MM.1S (cell line): ENCODE measurements at regions not wholly inside any gene's neighbourhood (a gene's known extent, or its start where the extent isn't known, plus 50 kb on each side); places are given as distances from the start of the nearest gene placed in this dataset.

Experiments used
- DNase-seq: peaks from one replicate; pipeline ENCODE4 v3.0.0-alpha.2; 2015
- H2AFZ ChIP-seq: fragments of 300-600 bp; sonication (generic); 2 replicates; pipeline ENCODE4 v1.6.0; 2016; ENCODE audit warnings: antibody characterized with exemption, low read length
- H3F3A ChIP-seq: fragments of 300-600 bp; sonication (generic); 2 replicates; pipeline ENCODE4 v1.6.1; 2016; ENCODE audit warnings: mild to moderate bottlenecking, antibody characterized with exemption, low read length, moderate library complexity, mixed read lengths; ENCODE audit not compliant: insufficient read depth
- H3K27ac ChIP-seq: fragments of 300-600 bp; sonication (generic); 2 replicates; pipeline ENCODE4 v1.5.1; 2016; ENCODE audit warnings: mild to moderate bottlenecking, low read length
- H3K27me3 ChIP-seq: fragments of 300-600 bp; sonication (generic); replicated peaks from 2 replicates; pipeline ENCODE4 v1.6.0; 2016; ENCODE audit warnings: low read length; ENCODE audit not compliant: insufficient read depth
- H3K36me3 ChIP-seq: fragments of 300-600 bp; sonication (generic); replicated peaks from 2 replicates; pipeline ENCODE4 v1.6.1; 2016; ENCODE audit warnings: mild to moderate bottlenecking, low read length, mixed read lengths; ENCODE audit not compliant: insufficient read depth
- H3K4me1 ChIP-seq: fragments of 300-600 bp; sonication (generic); 2 replicates; pipeline ENCODE4 v1.6.1; 2016; ENCODE audit warnings: low read length, mixed read lengths
- H3K4me2 ChIP-seq: fragments of 300-600 bp; sonication (generic); 2 replicates; pipeline ENCODE4 v1.6.0; 2016; ENCODE audit warnings: low read depth, low read length
- H3K4me3 ChIP-seq: fragments of 300-600 bp; sonication (generic); 2 replicates; pipeline ENCODE4 v1.5.1; 2016; ENCODE audit warnings: low read length, mixed read lengths
- H3K79me2 ChIP-seq: fragments of 300-600 bp; sonication (generic); 2 replicates; pipeline ENCODE4 v1.6.1; 2016; ENCODE audit warnings: mixed run types, low read length, mixed read lengths
- H3K9ac ChIP-seq: fragments of 300-600 bp; sonication (generic); 2 replicates; pipeline ENCODE4 v1.6.1; 2016; ENCODE audit warnings: low read length, mixed read lengths
- H3K9me2 ChIP-seq: fragments of 300-600 bp; sonication (generic); replicated peaks from 2 replicates; pipeline ENCODE4 v1.6.1; 2016; ENCODE audit warnings: mild to moderate bottlenecking, low read length, mixed read lengths; ENCODE audit not compliant: insufficient read depth
- H3K9me3 ChIP-seq: fragments of 300-600 bp; sonication (generic); replicated peaks from 2 replicates; pipeline ENCODE4 v1.6.1; 2016; ENCODE audit warnings: mild to moderate bottlenecking, low read length, mixed read lengths; ENCODE audit not compliant: insufficient read depth
- H4K20me1 ChIP-seq: fragments of 300-600 bp; sonication (generic); 2 replicates; pipeline ENCODE4 v1.6.1; 2016; ENCODE audit warnings: mild to moderate bottlenecking, low read length, moderate library complexity, mixed read lengths; ENCODE audit not compliant: insufficient read depth
- EZH2 ChIP-seq: fragments of 300-600 bp; sonication (generic); optimal IDR thresholded peaks from 2 replicates; pipeline ENCODE3; 2017; ENCODE audit warnings: low read depth, mild to moderate bottlenecking, antibody characterized with exemption, low read length, mixed read lengths
- EZH2phosphoT487 ChIP-seq: fragments of 300-600 bp; sonication (generic); IDR thresholded peaks from 2 replicates; pipeline ENCODE4 v1.6.1; 2018; ENCODE audit warnings: antibody characterized with exemption, low read length
- TF ChIP-seq, protein P1 (sequence below): fragments of 300-600 bp; sonication (generic); IDR thresholded peaks from 2 replicates; pipeline ENCODE4 v1.5.1; 2016; ENCODE audit warnings: antibody characterized with exemption, low read length, mixed read lengths

DNA sequence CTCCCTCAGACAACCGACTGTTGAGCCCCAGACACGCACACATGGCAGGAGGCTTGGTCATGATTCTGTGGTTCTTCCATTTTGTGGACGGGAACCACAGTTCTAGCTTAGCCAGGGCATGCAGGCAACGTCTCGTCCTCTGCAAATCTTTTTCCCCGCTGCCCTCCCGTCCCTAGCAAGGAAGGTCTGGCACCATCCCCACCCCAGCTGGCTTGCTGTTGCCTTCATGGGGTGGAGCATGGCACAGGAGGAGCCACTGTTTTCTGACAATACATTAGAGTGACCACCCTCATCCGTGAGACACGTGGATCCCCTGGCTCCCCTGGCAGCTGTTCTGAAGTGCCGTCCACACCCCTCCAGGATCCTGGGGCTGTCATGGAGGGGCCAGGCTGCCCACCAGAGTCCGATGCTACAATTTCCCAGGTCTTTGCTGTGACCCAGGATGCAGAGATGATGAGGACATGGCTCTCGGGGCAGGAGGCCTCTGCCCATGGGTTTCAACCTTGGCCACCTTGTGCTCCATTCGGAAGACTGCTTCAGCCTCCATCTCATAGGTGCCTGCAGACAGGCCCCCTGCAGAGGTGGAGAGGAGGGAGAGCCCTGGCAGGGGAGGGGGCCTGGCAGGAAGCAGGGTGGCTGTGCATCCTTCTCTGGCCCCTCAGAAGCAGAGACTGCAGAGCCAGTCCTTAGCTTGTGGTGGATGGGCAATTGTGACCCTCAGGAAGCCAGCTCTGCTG, 233.6 kb downstream of the GLRX3 start:
- Histone ChIP-seq H3K79me2 (no peaks in the 10 kb centered on the region), H3K4me3 (no peak overlapping the region), H3K9ac (no peak overlapping the region), H3K4me2 (no peak overlapping the region), H4K20me1 (no peaks in the 10 kb centered on the region), H3K36me3 (no peaks in the 10 kb centered on the region), H3K9me3 (no peaks in the 10 kb centered on the region), H3K4me1 (0 out of 2 replicates have a peak, but pooled peaks cover 8% of the 10 kb centered on the region), H3F3A (no peaks in the 10 kb centered on the region), H3K9me2 (no peaks in the 10 kb centered on the region), H2AFZ (no peak overlapping the region), H3K27me3 (no peaks in the 10 kb centered on the region), H3K27ac (no peak overlapping the region)
- no peak for DNase-seq
- TF ChIP-seq, protein P1, sequence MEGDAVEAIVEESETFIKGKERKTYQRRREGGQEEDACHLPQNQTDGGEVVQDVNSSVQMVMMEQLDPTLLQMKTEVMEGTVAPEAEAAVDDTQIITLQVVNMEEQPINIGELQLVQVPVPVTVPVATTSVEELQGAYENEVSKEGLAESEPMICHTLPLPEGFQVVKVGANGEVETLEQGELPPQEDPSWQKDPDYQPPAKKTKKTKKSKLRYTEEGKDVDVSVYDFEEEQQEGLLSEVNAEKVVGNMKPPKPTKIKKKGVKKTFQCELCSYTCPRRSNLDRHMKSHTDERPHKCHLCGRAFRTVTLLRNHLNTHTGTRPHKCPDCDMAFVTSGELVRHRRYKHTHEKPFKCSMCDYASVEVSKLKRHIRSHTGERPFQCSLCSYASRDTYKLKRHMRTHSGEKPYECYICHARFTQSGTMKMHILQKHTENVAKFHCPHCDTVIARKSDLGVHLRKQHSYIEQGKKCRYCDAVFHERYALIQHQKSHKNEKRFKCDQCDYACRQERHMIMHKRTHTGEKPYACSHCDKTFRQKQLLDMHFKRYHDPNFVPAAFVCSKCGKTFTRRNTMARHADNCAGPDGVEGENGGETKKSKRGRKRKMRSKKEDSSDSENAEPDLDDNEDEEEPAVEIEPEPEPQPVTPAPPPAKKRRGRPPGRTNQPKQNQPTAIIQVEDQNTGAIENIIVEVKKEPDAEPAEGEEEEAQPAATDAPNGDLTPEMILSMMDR: no peak
- TF ChIP-seq EZH2phosphoT487: no peak
- TF ChIP-seq EZH2: no peak

DNA sequence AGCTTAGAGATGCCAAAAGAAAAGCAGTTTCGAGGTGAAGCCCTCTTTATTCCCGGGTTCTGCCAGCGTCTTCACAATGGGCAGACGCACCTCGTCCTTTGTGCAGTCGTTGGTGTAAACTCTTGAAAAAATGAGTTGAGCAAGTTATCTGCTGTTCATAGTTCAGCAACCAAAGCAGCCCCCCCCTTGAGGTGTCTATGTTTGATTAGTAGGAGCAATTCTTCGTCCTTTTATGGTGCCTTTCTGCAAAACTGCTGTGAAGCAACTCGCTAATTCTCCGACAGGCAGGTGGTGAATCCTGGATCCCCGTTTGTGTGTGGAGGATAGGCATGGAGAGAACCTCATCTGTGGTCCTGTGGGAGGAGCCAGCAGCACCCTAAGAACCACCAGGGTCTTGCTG, 234.5 kb downstream of the GLRX3 start:
- H3K4me2 ChIP-seq: no peak overlapping the region
- H3K9ac ChIP-seq: no peak overlapping the region
- no peaks in the 10 kb centered on the region for H3F3A ChIP-seq
- 0 out of 2 replicates have a peak, but pooled peaks cover 9% of the 10 kb centered on the region for H3K4me1 ChIP-seq
- DNase-seq: no peak
- no peaks in the 10 kb centered on the region for H3K27me3 ChIP-seq
- H3K4me3 ChIP-seq: no peak overlapping the region
- H3K79me2 ChIP-seq: no peaks in the 10 kb centered on the region
- TF ChIP-seq, protein P1: no peak
- TF ChIP-seq EZH2phosphoT487: no peak
- TF ChIP-seq EZH2: no peak
- no peaks in the 10 kb centered on the region for H3K9me3 ChIP-seq
- no peak overlapping the region for H3K27ac ChIP-seq
- no peaks in the 10 kb centered on the region for H3K36me3 ChIP-seq
- no peaks in the 10 kb centered on the region for H4K20me1 ChIP-seq
- H3K9me2 ChIP-seq: no peaks in the 10 kb centered on the region
- H2AFZ ChIP-seq: no peak overlapping the region

DNA sequence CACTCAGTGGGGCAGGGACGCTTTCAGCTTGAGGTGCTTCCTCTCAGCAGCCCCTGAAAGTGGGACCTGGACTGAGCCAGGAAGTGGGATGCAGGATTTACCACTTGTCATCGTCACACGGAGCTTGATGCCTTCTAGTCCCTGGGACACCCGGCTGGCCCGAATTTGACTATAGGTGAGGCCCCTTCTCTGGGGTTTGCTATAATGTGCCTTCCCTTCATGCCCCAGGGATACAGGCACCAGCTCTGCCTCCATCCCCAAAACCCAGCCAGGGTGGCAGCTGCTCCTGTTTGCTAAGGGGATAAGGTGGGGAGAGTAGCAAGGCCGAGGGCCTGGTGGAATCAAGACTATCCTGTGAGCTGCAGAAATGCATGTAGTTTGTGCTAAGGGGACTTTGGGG, 235.0 kb downstream of the GLRX3 start:
- H3K27me3 ChIP-seq: no peaks in the 10 kb centered on the region
- no peak for TF ChIP-seq EZH2
- TF ChIP-seq, protein P1: no peak
- no peak for TF ChIP-seq EZH2phosphoT487
- no peak for DNase-seq
- H3K4me1 ChIP-seq: 0 out of 2 replicates have a peak, but pooled peaks cover 12% of the 10 kb centered on the region
- no peaks in the 10 kb centered on the region for H3K79me2 ChIP-seq
- H2AFZ ChIP-seq: no peak overlapping the region
- no peak overlapping the region for H3K27ac ChIP-seq
- no peaks in the 10 kb centered on the region for H3K9me2 ChIP-seq
- H3K9me3 ChIP-seq: no peaks in the 10 kb centered on the region
- H3K36me3 ChIP-seq: no peaks in the 10 kb centered on the region
- H3K4me3 ChIP-seq: no peak overlapping the region
- no peaks in the 10 kb centered on the region for H3F3A ChIP-seq
- H3K4me2 ChIP-seq: no peak overlapping the region
- no peaks in the 10 kb centered on the region for H4K20me1 ChIP-seq
- no peak overlapping the region for H3K9ac ChIP-seq
